ENCODE measurements at regions not wholly inside any gene's neighbourhood (a gene's known extent, or its start where the extent isn't known, plus 50 kb on each side); places are given as distances from the start of the nearest gene placed in this dataset.
"Not testable (repeated sequence)": the region's sequence is repeated elsewhere in the genome, so short reads cannot be mapped to it uniquely, and the experiment has no call there.

DNA sequence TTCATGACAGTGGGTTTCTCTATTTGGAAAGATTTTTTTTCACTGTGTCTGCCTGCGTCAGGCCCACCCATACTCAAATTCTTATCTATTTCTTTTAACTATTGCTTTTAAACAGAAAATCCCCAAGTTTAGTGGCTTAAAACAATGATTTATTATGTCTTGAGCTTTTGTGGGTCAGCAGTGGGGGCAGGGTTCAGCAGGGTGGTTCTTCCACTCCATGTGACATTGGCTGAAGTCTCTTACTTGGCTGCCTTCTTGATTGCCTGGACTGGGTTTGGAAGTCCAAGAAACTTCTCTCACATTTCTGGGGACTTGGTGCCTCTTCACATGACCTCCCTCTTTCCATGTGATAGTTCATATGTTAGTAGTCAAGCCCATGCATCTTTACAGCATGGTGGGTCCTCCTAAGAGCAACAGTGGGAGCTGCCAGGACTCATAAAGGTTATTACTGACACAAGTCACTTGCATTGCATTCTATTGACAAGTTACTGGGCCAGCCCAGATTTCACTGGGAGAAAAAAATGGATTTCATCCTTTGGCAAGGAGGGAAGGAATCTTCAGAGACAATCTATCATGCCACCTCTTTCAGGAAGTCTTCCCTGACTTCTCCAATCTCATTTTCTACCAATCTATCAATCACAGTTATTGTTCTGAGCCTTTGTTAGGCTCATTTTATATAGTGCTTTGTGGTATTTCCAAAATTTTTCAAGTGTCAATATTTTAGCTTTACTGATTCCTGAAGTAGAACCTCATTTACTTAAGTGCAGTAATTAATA, 436.1 kb downstream of the XYLT1 start:
- H3K9me3 ChIP-seq: no peaks in the 10 kb centered on the region
- no peak overlapping the region for H3K4me3 ChIP-seq
- ATAC-seq (no peak), DNase-seq (no peak)
- intact Hi-C loops (cut with DNase I; ENCODE audit: low total_unique reads) (no loop called here), in situ Hi-C loops (cut with MboI; ENCODE audit: low sequenced_read_pairs in 4 of 4) (no loop called here)
- no peak overlapping the region for H3K27ac ChIP-seq
- H3K36me3 ChIP-seq: no peaks in the 10 kb centered on the region
- H3K27me3 ChIP-seq: peaks cover 0 to 3% (median 0%) of the 10 kb centered on the region in 3 donors
- TF ChIP-seq POLR2A (IDR thresholded peaks at IDR 0.05): no peak
- TF ChIP-seq, protein P1, sequence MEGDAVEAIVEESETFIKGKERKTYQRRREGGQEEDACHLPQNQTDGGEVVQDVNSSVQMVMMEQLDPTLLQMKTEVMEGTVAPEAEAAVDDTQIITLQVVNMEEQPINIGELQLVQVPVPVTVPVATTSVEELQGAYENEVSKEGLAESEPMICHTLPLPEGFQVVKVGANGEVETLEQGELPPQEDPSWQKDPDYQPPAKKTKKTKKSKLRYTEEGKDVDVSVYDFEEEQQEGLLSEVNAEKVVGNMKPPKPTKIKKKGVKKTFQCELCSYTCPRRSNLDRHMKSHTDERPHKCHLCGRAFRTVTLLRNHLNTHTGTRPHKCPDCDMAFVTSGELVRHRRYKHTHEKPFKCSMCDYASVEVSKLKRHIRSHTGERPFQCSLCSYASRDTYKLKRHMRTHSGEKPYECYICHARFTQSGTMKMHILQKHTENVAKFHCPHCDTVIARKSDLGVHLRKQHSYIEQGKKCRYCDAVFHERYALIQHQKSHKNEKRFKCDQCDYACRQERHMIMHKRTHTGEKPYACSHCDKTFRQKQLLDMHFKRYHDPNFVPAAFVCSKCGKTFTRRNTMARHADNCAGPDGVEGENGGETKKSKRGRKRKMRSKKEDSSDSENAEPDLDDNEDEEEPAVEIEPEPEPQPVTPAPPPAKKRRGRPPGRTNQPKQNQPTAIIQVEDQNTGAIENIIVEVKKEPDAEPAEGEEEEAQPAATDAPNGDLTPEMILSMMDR (IDR thresholded peaks at IDR 0.05 in 4 of 5, conservative IDR thresholded peaks at IDR 0.05 in 1 of 5): no peak
- H3K4me1 ChIP-seq: no peaks in the 10 kb centered on the region

DNA sequence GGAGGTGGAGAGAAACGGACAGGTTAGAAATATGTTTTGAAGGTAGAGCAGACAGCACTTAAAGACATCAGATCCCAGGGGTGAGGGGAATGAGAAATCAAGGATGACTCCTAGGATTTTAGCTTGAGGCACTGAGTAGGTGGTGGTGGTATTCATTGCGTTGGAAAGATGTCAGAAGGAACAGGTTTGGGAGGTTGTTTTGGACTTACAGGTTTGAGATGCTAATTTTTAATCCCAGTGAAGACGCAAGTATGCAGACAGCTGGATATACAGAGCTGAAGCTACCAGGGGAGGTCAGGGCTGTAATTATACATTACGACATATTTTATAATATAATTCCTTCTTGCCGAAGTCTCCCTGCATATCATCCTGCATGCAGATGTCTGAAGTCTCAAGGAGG, 433.3 kb downstream of the XYLT1 start:
- in situ Hi-C loops (cut with MboI; ENCODE audit: low sequenced_read_pairs in 4 of 4) (no loop called here), intact Hi-C loops (cut with DNase I; ENCODE audit: low total_unique reads) (no loop called here)
- H3K36me3 ChIP-seq: no peaks in the 10 kb centered on the region
- H3K27me3 ChIP-seq: peaks cover 0 to 3% (median 0%) of the 10 kb centered on the region in 3 donors
- TF ChIP-seq, protein P1 (IDR thresholded peaks at IDR 0.05 in 4 of 5, conservative IDR thresholded peaks at IDR 0.05 in 1 of 5): no peak
- TF ChIP-seq POLR2A (IDR thresholded peaks at IDR 0.05): no peak
- no peak overlapping the region for H3K27ac ChIP-seq
- H3K4me1 ChIP-seq: no peaks in the 10 kb centered on the region
- H3K4me3 ChIP-seq: no peak overlapping the region
- DNase-seq (no peak), ATAC-seq (no peak)
- no peaks in the 10 kb centered on the region for H3K9me3 ChIP-seq

DNA sequence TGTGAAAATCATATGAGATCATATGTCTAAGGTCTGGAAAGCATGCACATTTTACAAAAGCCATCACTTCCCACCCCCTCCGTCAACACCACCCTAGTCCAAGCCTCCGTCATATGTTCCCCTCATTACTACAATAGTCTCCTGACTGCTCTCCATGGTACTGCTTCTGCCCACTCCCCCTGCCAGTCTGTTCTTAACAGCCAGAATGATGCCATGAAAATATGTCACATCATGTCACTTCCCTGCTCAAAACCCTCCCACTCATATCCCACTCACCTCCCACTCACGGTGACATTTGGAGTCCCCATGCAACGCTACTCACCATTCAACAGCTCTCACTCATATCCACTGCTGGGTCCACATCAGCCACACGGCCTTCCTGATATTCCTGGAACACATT, 432.3 kb downstream of the XYLT1 start:
- no peak for DNase-seq
- Histone ChIP-seq H3K4me3 (no peak overlapping the region), H3K4me1 (no peaks in the 10 kb centered on the region), H3K27me3 (peaks cover 0 to 3% (median 0%) of the 10 kb centered on the region in 3 donors), H3K27ac (no peak overlapping the region), H3K36me3 (no peaks in the 10 kb centered on the region), H3K9me3 (no peaks in the 10 kb centered on the region)
- no peak for ATAC-seq
- TF ChIP-seq, protein P1 (IDR thresholded peaks at IDR 0.05 in 4 of 5, conservative IDR thresholded peaks at IDR 0.05 in 1 of 5): no peak
- no peak for TF ChIP-seq POLR2A (IDR thresholded peaks at IDR 0.05)
- intact Hi-C loops (cut with DNase I; ENCODE audit: low total_unique reads) (no loop called here), in situ Hi-C loops (cut with MboI; ENCODE audit: low sequenced_read_pairs in 4 of 4) (no loop called here)

DNA sequence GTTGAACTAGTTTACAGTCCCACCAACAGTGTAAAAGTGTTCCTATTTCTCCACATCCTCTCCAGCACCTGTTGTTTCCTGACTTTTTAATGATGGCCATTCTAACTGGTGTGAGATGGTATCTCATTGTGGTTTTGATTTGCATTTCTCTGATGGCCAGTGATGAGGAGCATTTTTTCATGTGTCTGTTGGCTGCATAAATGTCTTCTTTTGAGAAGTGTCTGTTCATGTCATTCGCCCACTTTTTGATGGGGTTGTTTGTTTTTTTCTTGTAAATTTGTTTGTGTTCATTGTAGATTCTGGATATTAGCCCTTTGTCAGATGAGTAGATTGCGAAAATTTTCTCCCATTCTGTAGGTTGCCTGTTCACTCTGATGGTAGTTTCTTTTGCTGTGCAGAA, 421.7 kb downstream of the XYLT1 start:
- intact Hi-C loops (cut with DNase I; ENCODE audit: low total_unique reads); ATAC-seq; H3K27me3 ChIP-seq; DNase-seq; in situ Hi-C loops (cut with MboI; ENCODE audit: low sequenced_read_pairs in 4 of 4); H3K27ac ChIP-seq; H3K9me3 ChIP-seq; H3K4me1 ChIP-seq; H3K36me3 ChIP-seq; H3K4me3 ChIP-seq: not testable (repeated sequence)

DNA sequence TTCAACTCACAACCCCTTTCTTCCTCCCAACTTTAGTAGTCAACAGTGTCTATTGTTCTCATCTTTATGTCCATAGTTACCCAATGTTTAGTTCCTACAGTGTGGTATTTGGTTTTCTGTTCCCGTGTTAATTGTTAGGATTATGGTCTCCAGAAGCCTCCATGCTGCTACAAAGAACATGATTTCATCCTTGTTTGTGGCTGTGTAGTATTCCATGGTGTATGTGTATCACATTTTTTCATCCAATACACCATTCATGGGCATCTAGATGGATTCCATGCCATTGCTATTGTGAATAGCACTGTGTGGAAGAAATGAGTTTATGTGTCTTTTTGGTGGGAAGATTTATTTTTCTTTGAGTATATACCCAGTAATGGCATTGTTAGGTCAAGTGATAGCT, 420.3 kb downstream of the XYLT1 start:
- ATAC-seq: no peak
- intact Hi-C loops (cut with DNase I; ENCODE audit: low total_unique reads): no loop called here

More for the DNA sequence above, 420.3 kb downstream of the XYLT1 start:
- in situ Hi-C loops (cut with MboI; ENCODE audit: low sequenced_read_pairs in 4 of 4): no loop called here
- H3K4me3 ChIP-seq: no peak overlapping the region
- no peaks in the 10 kb centered on the region for H3K4me1 ChIP-seq
- H3K9me3 ChIP-seq: no peaks in the 10 kb centered on the region
- TF ChIP-seq, protein P1 (IDR thresholded peaks at IDR 0.05 in 4 of 5, conservative IDR thresholded peaks at IDR 0.05 in 1 of 5): no peak
- TF ChIP-seq POLR2A (IDR thresholded peaks at IDR 0.05): no peak
- DNase-seq: no peak
- no peaks in the 10 kb centered on the region for H3K27me3 ChIP-seq
- no peaks in the 10 kb centered on the region for H3K36me3 ChIP-seq
- H3K27ac ChIP-seq: no peak overlapping the region

Data from gastrocnemius medialis (tissue), 4 donors.